GM19372 (cell line): ENCODE measurements at regions not wholly inside any gene's neighbourhood (a gene's known extent, or its start where the extent isn't known, plus 50 kb on each side); places are given as distances from the start of the nearest gene placed in this dataset.

ENCODE experiments used
- ATAC-seq: cut with Tn5 transposase; IDR thresholded peaks from one replicate; pipeline ENCODE4 v1.9.1; 2021; ENCODE audit warnings: mild to moderate bottlenecking, low read depth, moderate library complexity; ENCODE audit not compliant: unreplicated experiment

DNA sequence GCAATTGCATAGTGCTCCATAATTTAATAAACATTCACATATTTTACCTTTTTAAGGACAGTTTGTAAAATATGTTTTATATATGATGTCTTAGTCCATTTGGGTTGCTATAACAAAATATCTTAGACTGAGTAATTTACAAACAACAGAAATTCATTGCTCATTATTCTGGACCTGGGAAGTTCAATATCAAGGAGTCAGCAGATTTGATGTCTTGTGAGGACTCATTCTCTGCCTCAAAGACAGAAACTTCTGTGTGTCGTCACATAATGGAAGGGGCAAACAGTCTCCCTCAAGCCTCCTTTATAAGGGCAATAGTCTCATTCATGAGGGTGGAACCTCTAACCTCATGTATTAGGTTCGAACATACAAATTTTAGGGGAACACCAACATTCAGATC lies 455.9 kb downstream of the TAF11L14 start:
- ATAC-seq, result no peak

GRCh38 chr5:18091142-18091541 lies 456.9 kb downstream of the TAF11L14 start:
- ATAC-seq, result no peak

DNA sequence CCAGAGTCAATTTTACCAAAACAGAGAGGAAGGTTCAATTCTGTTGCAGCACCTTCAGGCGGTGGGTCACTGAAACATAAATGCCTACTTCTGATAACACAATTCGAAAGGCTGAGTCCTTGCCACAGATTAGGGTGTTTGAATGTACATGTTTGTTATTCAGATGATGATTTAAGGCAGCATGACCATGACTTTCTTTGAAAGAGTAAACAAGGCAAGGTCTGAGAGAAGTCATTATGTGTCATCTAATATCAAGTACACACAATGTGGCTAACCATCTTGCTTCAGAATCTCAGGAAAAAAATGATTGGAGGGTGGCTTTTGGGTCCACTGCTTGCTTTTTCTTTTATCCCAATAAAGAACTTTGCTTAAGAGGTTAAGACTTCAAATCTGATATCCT lies 457.5 kb downstream of the TAF11L14 start:
- ATAC-seq, result no peak

DNA sequence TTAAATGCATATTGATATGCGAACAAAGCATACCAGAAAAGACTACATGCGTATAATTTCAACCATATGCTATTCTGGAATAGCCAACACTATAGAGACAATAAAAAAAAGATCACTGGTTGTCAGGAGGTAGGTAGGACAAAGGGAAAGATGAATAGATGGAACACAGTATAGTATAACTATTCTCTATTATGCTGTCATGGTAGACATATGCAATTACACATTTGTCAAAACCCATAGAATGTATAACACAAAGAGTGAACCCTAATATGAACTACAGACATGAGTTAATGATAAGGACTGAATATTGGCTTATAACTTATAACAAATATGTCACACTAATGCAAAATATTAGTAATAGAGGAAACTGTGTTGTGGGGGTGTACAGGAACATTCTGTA lies 460.8 kb downstream of the TAF11L14 start:
- no peak for ATAC-seq

DNA sequence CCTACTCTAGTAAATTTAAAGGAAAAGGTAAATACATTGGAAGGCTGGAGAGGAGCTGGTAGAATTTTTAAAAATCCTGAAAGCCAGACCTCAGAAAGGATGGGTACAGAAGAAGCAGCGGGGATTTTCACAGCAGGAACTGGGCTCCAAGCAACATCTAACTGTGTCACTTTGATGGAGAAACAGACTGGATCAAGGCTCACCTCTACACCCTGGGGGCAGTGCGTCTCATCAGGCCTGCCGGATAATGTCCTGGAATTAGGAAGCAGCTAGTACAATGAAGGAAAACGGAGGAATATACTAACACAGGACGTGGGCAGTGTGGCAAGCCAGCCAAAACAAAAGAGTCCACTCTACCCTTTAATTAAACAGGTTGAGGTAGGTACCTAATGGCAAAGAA lies 463.6 kb downstream of the TAF11L14 start:
- ATAC-seq, result no peak

DNA sequence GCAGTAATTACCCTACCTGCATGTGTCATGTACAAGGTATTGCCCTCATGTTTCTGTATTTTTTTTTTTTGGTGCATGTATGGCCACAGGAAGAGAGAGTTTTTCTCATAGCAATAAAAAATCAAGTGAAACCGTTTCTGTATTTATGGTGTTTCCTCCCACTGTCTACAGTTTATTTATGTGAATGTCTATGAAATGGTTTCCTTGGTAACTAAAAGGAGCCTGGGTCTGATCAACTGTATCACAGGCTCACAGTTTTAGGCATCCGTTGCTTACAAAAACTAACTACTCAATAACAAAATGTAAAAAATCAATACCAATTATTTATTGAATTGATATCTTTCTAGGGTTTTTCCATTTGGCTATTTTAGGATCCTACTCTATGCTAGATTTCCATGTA lies 464.4 kb downstream of the TAF11L14 start:
- no peak for ATAC-seq

DNA sequence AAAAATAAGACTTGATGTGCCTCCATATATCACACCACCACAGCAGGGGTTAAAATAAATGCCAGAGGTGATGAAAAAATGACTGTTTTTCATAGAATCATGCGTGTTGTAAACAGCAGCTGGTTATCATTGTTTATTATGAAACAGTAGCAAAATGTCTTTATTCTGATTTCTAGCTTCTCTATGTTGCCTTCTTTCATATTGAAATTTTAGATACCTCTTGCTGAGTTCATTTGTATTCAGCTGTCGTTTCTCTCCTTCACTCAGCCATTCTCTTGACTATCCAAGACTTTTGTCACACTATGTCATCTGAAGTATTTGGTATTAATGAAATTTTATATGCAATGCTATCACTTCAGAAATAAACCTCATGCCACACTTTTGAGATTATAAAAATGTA lies 465.0 kb downstream of the TAF11L14 start:
- ATAC-seq, result no peak

GRCh38 chr5:18101532-18101931 lies 467.3 kb downstream of the TAF11L14 start:
- ATAC-seq, result no peak

GRCh38 chr5:18102733-18103132 lies 468.5 kb downstream of the TAF11L14 start:
- no peak for ATAC-seq

GRCh38 chr5:18105449-18105848 lies 471.2 kb downstream of the TAF11L14 start:
- ATAC-seq, result no peak

DNA sequence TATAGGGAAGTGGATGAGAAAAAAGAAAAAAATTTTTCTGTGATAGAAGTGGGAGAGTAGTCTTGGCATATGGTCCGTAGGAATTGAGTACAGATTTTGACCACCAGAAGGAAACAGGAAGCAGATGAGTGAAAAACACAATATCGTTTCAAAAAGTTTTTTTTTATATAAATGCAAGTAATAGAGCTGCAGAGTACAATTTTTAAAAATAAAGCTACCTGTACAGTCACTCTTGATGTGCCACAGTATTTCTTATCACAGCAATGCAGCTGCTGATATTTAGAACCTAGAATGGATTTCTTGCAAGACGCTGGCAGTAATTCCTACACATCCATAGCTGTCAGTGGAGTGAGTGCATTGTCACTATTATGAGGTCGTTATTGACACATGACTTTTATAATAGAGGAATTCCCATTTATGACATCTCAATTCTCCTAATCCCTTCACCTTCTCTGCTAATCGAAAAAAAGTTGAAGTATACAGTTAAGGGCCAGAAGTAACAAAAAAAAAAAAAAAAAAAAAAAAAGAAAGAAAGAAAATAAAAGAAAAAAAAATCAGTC lies 477.7 kb downstream of the TAF11L14 start:
- ATAC-seq, result no peak

GRCh38 chr5:18113721-18114120 lies 479.5 kb downstream of the TAF11L14 start:
- no peak for ATAC-seq

- no peak for ATAC-seq
These were observed 480.0 kb downstream of the TAF11L14 start for GRCh38 chr5:18114151-18114757.

DNA sequence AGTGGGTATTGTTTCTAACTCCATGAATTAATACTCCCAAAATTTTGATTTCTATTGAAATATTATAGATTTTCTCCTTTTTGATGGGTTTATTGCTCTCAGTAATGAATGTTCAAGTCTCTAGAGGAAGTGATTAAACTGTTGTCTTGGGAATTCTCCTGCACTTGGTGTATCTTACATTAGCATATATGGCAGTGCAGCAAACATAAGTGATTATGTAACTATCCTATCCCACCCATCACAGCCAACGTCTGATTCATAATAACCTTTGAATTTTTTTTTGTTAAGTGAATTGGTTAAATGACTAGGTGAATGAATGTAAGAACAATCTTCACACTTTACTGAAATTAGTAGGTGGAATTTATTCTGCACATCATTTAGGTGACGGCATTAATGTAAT lies 483.7 kb downstream of the TAF11L14 start:
- ATAC-seq, result no peak

DNA sequence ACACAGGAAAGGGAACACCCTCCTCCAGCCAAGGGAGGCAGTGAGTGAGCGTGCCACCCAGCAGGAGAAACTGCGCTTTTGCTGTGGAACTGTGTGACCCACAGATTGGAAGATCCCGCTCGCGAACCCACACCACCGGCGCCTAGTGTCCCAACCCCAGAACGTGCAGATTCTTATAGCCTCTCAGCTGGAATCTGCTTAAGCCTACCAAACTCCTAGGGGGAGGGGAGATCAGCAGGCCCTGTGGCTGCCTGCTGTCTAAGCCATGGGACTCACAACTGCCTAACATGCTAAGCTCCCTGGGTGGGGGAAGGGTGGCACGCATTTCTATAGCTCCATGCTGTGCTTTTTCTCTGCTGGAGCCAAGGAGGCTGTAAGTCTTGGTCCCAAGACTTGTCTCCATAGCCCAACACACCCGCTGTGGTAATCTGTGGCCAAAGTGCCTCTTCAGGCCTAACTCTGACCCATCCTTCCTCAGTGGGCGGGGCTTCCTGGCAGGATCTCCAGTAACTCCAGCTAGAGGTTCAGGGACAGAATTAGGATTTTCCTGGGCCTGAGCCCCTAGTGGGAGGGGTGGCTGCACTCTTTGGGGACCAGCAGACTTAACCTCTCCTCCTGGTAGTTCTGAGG lies 485.0 kb downstream of the TAF11L14 start:
- ATAC-seq, result no peak

DNA sequence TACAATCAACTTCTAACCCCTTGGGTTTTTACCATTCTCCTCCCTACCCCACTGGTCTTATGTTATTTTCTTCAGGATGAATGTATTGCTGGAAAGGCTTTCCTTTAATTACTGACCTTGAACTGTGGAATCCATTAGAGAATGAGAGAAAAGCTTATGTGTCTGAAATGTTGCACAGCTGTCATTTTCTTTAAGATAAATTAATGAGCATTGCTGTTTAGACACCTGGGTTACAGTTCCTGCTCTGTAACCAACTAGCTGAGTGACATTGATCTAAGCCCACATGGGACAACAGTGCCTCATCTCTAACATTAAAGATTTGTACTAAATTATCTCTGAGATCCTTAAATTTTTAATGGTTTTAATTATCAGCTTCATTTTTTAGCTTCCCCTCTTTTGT lies 507.0 kb downstream of the TAF11L14 start:
- ATAC-seq, result no peak

DNA sequence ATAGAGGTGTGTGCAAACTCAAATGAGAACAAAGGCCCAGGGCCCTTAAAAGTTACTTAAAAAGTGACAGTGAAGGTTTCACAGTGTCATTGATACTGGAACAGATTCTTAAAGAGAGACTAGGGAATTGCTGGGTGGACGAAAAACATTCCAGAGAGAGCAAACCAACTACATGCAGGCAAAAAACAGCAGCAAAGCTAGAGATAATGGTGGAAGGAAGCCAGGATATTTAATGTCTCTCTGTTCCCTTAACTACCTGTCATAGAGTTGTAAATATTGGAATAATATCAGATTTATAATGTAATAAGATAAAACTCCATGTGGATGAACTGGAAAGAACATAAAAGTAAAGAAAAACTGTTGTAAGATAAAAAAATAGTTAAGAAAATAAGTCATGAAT lies 508.6 kb downstream of the TAF11L14 start:
- ATAC-seq, result no peak

DNA sequence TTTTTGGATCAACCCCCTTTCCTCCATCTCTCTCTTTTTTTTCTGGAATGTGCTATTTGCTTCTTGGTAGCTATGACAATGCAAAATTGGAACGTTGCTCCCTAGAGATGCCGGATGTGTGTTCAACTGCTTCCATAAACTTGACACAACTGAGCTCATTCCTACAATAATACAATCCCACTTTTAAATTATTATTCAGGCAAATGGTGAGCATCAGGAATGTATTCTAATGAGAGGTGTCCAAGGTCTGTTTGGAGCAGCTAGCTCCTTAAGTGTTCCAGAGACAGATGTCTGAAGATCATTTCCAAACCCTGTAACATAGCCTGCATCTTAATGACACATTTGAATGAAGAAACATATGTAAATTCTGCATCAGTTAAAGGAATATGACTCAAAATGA lies 518.4 kb downstream of the TAF11L14 start:
- ATAC-seq, result no peak

GRCh38 chr5:18158166-18158565 lies 523.9 kb downstream of the TAF11L14 start:
- no peak for ATAC-seq

DNA sequence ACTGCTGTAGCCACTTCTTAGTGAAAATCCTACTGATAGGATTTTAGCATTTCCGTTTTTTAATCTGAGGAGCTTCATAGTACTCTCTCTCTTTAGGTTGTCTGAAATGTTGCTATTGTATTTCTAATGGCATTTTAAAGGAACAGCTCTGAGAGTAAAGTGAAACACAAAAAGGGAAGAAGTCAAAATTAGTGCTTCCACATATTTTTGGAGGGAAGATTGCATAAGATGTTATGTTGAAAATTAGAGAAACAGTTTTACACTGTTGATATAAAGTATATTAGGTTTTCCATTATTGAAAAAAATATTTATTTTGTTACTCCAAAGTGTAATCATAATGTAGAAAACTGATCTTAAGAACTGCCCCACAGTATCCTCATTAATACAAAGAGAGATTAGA lies 525.1 kb downstream of the TAF11L14 start:
- no peak for ATAC-seq

- no peak for ATAC-seq
These were observed 537.4 kb downstream of the TAF11L14 start for GRCh38 chr5:18171684-18172083.

DNA sequence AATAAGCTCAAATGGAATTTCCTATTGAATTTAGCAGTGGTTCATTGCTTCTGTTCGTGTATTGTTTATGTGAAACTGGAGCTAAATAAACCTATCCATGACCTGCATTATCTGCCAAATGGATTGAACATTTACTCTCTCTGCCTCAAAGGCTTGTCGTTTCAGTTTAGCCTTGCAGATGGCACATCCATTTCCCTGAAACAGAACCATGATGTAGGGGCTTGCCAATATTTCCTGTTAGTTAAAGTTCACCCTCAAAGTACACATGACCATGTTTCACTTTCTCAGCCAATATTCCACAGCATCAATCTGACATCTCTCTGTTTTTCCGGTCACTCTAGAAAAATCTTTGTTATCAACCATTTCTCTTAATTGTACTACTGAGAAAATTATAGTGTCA lies 545.3 kb downstream of the TAF11L14 start:
- ATAC-seq, result no peak
